PC-3 (cell line): ENCODE measurements at regions not wholly inside any gene's neighbourhood (a gene's known extent, or its start where the extent isn't known, plus 50 kb on each side); places are given as distances from the start of the nearest gene placed in this dataset.
"Not testable (repeated sequence)": the region's sequence is repeated elsewhere in the genome, so short reads cannot be mapped to it uniquely, and the experiment has no call there.

Source experiments
- ATAC-seq: fragments of 200-7000 bp; cut with Tn5 transposase; 2 replicates; pipeline ENCODE4 v1.9.1; 2020; ENCODE audit warnings: mild to moderate bottlenecking, moderate library complexity
- BruUV-seq: library from RNA; stranded (reverse); fragments of 400-500 nt; replicated peaks from 2 replicates; lab custom pipeline; 2021; lab: Mats Ljungman, UMichigan
- CTCF ChIA-PET: fragments of 300-600 bp; sonication (Branson Sonifier 250); formaldehyde crosslinking; loops from one replicate; lab custom pipeline; 2022; ENCODE audit warnings: antibody characterized with exemption; lab: Charles Lee
- POLR2A ChIA-PET: fragments of 300-600 bp; sonication (Branson Sonifier 250); formaldehyde crosslinking; loops from one replicate; lab custom pipeline; 2022; ENCODE audit warnings: antibody characterized with exemption; ENCODE audit not compliant: unreplicated experiment; lab: Charles Lee
- DNase-seq: peaks from one replicate; pipeline ENCODE4 v3.0.0-alpha.2; 2015
- H2AFZ ChIP-seq: fragments of 300-600 bp; sonication (generic); 2 replicates; pipeline ENCODE4 v1.6.0; 2016; ENCODE audit warnings: antibody characterized with exemption, low read length
- H3F3A ChIP-seq: fragments of 300-600 bp; sonication (generic); one replicate; pipeline ENCODE4 v1.6.0; 2017; ENCODE audit warnings: antibody characterized with exemption, low read length, control low read depth, mild to moderate bottlenecking; ENCODE audit not compliant: unreplicated experiment
- H3K27ac ChIP-seq: fragments of 300-600 bp; sonication (generic); 2 replicates; pipeline ENCODE4 v1.5.1; 2016; ENCODE audit warnings: mild to moderate bottlenecking, low read length
- H3K27me3 ChIP-seq: fragments of 300-600 bp; sonication (generic); 2 replicates; pipeline ENCODE4 v1.6.1; 2016; ENCODE audit warnings: low read length, mixed read lengths
- H3K36me3 ChIP-seq: fragments of 300-600 bp; sonication (generic); 2 replicates; pipeline ENCODE4 v1.6.1; 2016; ENCODE audit warnings: low read depth, mixed run types, low read length, mixed read lengths
- H3K4me1 ChIP-seq: fragments of 300-600 bp; sonication (generic); 2 replicates; pipeline ENCODE4 v1.5.1; 2016; ENCODE audit warnings: low read length; ENCODE audit not compliant: insufficient read depth
- H3K4me2 ChIP-seq: fragments of 300-600 bp; sonication (generic); 2 replicates; pipeline ENCODE4 v1.6.0; 2016; ENCODE audit warnings: low read length
- H3K4me3 ChIP-seq: fragments of 300-600 bp; sonication (generic); 2 replicates; pipeline ENCODE4 v1.5.1; 2016; ENCODE audit warnings: mild to moderate bottlenecking, low read length, mixed read lengths
- H3K79me2 ChIP-seq: fragments of 300-600 bp; sonication (generic); 2 replicates; pipeline ENCODE4 v1.6.1; 2017; ENCODE audit warnings: low read length, mixed read lengths
- H3K9ac ChIP-seq: fragments of 300-600 bp; sonication (generic); 2 replicates; pipeline ENCODE4 v1.6.0; 2016; ENCODE audit warnings: mild to moderate bottlenecking, low read length
- H3K9me2 ChIP-seq: fragments of 300-600 bp; sonication (generic); replicated peaks from 2 replicates; pipeline ENCODE4 v1.6.1; 2016; ENCODE audit warnings: mixed run types, low read length, mixed read lengths
- H3K9me3 ChIP-seq: fragments of 300-600 bp; sonication (generic); 2 replicates; pipeline ENCODE4 v1.6.1; 2016; ENCODE audit warnings: low read length, mixed read lengths
- H4K20me1 ChIP-seq: fragments of 300-600 bp; sonication (generic); 2 replicates; pipeline ENCODE4 v1.6.1; 2016; ENCODE audit warnings: low read length, mixed read lengths
- CTCF ChIP-seq: fragments of 300-600 bp; sonication (generic); conservative IDR thresholded peaks from 2 replicates; pipeline ENCODE4 v1.5.1; 2017; ENCODE audit warnings: antibody characterized with exemption, low read depth, mild to moderate bottlenecking, low read length
- EZH2 ChIP-seq: fragments of 300-600 bp; sonication (generic); IDR thresholded peaks from one replicate; pipeline ENCODE4 v1.6.1; 2017; ENCODE audit warnings: antibody characterized with exemption, mild to moderate bottlenecking, low read length; ENCODE audit not compliant: unreplicated experiment
- EZH2phosphoT487 ChIP-seq: fragments of 300-600 bp; sonication (generic); IDR thresholded peaks from 2 replicates; pipeline ENCODE4 v1.6.1; 2018; ENCODE audit warnings: mild to moderate bottlenecking, antibody characterized with exemption, low read length, borderline replicate concordance
- intact Hi-C: fragments of 100-400 bp; cut with micrococcal nuclease; formaldehyde crosslinking; loops from 2 replicates; pipeline ENCODE4 v1.9.0; 2023

DNA sequence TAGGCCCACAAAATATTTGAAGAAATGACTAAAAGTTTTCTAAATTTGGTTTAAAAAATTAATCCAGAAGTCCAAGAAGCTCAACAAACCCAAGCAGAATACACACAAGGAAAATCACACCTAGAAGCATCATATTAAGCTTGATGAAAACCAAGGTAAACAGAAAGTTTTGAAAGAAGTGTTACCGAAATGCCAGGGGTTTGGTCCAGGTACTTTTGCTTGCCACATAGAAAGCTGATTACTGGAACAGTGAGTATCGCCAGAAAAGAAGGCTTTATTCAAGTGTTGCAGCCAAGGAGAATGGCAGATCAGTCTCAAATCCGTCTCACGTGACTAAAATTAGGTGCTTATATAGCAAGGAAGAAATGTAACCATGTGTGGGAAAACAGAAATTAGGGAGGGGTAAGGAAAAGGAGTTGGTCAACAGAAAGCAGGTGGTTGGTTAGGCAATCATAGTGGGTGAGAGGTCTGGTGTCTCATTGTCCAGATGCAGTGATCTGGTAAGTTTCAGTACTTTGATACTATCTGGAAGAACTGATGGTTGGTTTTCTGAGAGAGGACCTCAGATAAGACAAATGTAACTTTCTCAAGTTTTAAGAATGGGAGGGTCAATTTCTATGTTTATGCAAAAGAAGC lies 96.9 kb upstream of the MYRIP start:
- Histone ChIP-seq H3K4me2 (no peak overlapping the region), H3K4me3 (no peak overlapping the region), H3K4me1 (no peaks in the 10 kb centered on the region), H3K27ac (no peak overlapping the region), H3K36me3 (no peaks in the 10 kb centered on the region), H3K27me3 (no peaks in the 10 kb centered on the region), H3K79me2 (no peaks in the 10 kb centered on the region), H3K9me3 (no peaks in the 10 kb centered on the region), H2AFZ (no peak overlapping the region), H4K20me1 (no peaks in the 10 kb centered on the region), H3K9me2 (no peaks in the 10 kb centered on the region), H3K9ac (no peak overlapping the region), H3F3A (no peaks in the 10 kb centered on the region)
- POLR2A ChIA-PET: no interaction called here
- BruUV-seq: no TSS peak
- intact Hi-C loops: no loop called here
- ATAC-seq (no peak), DNase-seq (no peak)
- CTCF ChIA-PET: no interaction called here
- TF ChIP-seq EZH2 (no peak), EZH2phosphoT487 (no peak), CTCF (no peak)

DNA sequence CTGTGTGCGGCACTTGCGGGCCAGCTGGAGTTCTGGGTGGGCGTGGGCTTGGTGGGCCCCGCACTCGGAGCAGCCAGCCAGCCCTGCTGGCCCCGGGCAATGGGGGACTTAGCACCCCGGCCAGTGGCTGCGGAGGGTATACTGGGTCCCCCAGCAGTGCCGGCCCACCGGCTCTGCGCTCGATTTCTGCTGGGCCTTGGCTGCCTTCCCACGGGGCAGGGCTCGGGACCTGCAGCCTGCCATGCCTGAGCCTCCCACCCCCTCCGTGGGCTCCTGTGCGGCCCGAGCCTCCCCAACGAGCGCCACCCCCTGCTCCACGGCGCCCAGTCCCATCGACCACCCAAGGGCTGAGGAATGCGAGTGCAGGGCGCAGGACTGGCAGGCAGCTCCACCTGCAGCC lies 96.1 kb upstream of the MYRIP start:
- H3K9ac ChIP-seq, DNase-seq, CTCF ChIA-PET, H3K27ac ChIP-seq, H3K4me1 ChIP-seq, H3K4me3 ChIP-seq, POLR2A ChIA-PET, H3F3A ChIP-seq, BruUV-seq, H3K4me2 ChIP-seq, H3K36me3 ChIP-seq, H3K9me2 ChIP-seq, H3K9me3 ChIP-seq, intact Hi-C loops, H2AFZ ChIP-seq, H4K20me1 ChIP-seq, H3K79me2 ChIP-seq, ATAC-seq, H3K27me3 ChIP-seq: not testable (repeated sequence)

GRCh38 chr3:39716849-39717248 lies 92.6 kb upstream of the MYRIP start:
- Histone ChIP-seq H3K4me1 (no peaks in the 10 kb centered on the region), H3K27me3 (0 out of 2 replicates have a peak, but pooled peaks cover 4% of the 10 kb centered on the region), H4K20me1 (no peaks in the 10 kb centered on the region), H3K4me3 (no peak overlapping the region), H3K9ac (no peak overlapping the region), H3K9me3 (no peaks in the 10 kb centered on the region), H3K27ac (no peak overlapping the region), H3K4me2 (no peak overlapping the region), H3K79me2 (no peaks in the 10 kb centered on the region), H3F3A (no peaks in the 10 kb centered on the region), H3K36me3 (no peaks in the 10 kb centered on the region), H3K9me2 (no peaks in the 10 kb centered on the region), H2AFZ (no peak overlapping the region)
- intact Hi-C loops: no loop called here
- no peak for DNase-seq
- no TSS peak for BruUV-seq
- ChIA-PET CTCF (no interaction called here), POLR2A (no interaction called here)
- TF ChIP-seq EZH2 (no peak), EZH2phosphoT487 (no peak), CTCF (no peak)
- ATAC-seq: no peak
